Activated CD4-positive, alpha-beta T cell treated with anti-CD3 and anti-CD28 coated beads, Interleukin-2, amount 50 U/mL, for 48 hours (primary cell): ENCODE measurements at regions not wholly inside any gene's neighbourhood (a gene's known extent, or its start where the extent isn't known, plus 50 kb on each side); places are given as distances from the start of the nearest gene placed in this dataset.

ENCODE experiments used
- DNase-seq, 2 experiments: peaks; one replicate each; pipeline ENCODE4 v3.0.0-alpha.2; 2020

DNA sequence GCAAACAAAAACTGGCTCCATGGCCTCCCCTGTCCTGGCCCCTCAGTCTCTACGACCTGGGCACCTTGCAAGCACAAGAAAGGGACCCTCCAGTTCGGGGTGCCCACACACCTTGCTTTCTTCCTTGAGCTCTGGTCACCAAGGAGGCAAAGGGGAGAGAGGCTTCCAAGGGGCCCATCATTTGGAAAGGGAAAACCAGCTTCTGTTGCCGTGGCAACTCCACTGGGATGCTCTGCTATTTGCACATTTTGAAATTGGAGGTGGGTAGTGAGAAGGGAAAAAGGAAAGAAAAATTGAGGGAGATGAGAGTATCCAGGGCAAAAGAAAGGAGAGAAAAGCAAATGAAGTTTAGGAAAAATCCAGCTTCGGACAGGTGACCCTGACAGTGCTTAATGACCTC is 388.4 kb downstream of the SHANK2 start:
- DNase-seq = no peak

DNA sequence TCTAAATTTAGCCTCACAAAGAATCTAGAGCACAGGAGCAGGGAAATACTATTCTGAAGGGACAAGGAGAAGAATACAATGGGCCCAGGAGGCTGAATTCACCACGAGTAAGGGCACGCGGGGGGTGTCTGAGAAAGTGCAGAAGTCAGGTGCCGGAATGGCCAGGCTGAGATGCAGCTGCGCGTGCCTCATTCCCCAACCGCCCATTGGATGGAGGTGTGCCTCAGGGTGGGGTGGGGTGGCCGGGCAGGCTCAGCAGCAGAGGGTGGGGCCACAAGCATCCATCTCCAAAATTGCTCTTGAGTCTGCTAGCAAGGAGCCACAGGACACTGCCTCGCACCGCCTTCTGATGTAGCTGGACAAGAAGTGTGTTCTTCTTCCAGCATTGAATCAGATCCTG is 387.0 kb downstream of the SHANK2 start:
- no peak for DNase-seq

DNA sequence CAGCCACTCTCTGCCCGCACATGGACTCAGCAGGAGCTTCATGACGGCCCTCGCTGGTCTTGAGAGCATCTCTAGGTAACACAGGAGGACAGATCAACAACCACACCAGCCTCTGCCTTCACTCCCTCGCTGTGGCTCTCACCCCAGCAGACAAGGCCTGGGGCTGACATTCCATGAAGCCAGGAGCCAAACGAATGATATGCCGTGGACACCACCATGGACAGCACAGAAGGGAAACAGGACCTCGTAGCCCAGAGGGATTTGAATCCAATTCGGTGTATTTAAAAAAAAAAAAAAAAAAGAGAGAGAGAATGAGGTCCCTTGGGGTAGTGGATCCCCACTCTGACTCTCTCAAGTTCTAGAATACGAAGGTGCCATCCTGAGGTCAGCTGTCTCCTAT is 385.5 kb downstream of the SHANK2 start:
- no peak for DNase-seq

DNA sequence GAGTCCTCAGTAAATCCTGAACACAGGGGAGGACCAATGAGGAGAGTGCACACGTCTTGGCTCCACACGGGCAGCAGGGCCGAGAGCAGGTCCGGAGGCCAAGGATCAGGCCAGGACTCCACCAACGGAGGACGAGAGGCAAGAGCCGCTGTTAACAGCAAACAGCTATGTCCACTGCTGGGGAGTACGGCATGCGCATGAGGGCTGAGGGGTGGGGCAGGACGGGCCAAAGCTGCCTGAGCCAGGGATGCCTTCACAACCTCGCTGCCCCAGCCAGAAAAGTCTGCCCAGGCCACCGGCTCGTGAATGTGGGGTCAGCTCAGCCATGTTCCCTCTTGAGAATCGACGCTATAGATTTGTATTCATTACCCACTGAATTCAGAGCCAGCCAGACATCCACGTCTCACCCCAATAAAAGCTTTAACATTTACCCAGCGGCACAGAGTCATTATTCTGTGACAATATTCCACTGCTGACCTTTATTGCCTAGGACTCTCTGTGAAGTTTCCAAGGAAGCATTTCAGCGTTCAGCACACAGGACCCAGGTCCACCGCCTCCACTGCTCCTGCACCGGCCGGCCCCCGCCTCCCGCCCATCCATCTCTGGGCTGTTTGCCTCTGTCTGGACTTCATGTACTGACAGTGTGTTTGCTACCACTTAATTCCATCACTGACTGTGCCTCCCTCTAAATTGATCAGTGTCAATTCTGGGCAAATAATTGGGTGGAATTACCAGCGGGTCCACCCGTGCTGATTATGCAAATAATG is 384.9 kb downstream of the SHANK2 start:
- DNase-seq = no peak

DNA sequence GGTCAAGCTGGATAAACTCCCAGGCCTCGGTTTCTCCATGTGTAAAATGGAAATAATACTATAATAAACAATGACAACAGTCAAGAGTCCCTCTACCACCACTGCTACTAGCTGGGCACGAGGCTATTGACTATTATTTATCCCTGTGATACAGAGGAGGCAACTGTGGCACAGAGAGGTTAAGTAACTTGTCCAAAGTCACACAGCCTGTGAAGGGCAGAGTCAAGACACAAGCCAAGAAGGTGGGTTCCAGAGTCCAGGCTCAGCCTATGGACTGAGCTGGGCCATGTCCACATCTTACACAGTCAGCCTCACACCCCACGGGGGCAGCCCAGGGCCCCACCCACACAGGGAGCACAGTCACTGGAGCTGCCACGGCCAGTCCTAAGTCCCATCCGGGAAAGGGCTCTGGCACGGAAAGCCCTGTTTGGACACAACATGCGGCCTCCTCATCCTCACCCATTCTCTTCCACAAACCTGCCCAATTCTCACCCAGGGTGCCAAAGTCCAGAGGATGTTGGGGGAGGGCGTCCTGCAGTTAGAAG is 384.0 kb downstream of the SHANK2 start:
- no peak for DNase-seq

DNA sequence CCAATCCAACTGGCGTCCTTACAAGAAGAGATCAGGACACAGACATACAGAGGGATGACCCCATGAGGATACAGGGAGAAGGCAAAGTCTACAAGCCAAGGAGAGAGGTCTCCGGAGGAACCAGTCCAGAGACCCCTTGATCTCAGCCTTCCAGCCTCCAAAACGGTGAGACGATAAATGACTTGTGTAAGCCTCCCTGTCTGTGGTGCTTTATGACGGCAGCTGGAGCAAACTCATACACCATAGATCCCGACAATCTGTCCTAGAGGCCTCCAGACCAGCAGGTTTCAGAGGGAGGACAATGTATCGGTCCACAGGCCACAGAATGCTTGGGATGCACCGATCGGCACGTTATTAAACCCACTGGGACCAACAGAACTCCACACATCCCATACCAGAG is 383.3 kb downstream of the SHANK2 start:
- DNase-seq = no peak

DNA sequence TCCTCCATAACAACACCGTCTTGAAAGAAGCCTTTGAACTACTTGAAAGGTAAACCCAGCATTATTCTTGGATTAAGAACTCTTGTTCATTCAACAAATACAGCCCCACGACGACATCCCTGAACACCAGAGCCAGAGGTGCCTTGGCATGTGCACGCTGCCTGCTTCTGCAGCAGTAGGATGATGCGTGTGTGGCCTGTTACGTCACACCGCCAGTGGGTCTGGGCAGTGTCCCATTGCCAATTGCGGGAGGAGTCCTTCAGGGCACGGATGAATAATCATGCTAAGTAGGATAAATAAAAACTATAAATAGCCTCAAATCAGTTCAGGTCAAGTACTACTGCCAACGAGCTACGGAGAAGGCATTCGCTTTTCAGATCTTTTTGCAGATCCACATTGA is 380.5 kb downstream of the SHANK2 start:
- no peak for DNase-seq

DNA sequence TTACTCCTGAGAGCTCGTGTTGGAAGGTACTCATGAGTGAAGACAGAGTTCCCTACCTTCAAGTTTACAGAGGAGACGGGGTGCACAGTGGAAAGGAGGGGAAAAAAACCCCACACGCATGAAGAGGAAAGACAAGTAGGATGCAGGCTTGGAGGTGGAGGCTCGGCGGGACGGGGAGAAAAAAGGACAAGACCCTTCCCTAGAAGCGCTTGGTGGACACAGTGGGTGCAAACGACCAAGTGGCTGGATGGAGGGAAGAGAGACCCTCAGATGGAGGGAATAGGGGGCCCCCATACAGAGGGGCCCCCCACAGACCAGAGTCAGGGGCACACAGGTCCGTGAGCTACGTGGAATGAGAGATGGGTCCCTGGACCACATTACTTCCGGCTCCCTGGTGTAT is 380.1 kb downstream of the SHANK2 start:
- DNase-seq = no peak

DNA sequence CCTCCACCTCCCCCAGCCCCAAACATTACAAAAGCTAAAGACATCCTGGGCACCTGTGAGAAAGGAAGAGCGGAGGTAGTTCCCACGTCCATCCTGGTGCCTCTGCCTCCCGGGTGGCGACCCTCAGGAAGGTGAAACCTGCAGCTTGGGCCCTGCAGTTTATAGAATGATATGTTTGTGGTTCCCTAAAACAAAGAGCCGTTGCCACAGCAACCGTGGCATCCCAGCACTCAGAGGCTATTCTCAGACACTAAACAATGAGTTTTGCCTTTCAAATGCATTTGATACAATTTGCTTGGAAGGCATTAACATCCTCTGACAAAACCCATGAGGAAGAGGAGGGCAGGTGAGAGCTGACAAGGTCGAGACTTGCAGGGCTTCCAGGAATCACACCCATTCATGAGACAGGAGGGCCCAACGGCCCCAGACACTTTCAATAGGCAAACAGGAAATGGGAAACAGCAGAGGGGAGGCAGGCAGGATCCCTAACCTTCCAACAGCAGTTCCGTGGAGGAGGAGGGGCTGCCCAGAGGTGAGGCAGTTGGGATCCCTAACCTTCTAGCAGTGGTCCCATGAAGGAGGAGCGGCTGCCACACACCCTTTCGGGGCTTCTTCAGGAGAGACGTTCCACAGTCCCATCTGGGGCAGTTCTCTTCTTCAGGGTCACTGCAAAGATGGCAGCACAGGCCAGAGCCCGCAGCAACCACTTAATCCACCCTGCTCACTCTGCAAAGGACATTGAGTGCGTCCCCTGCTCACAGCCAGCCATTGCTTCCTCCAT is 379.2 kb downstream of the SHANK2 start:
- DNase-seq = no peak

DNA sequence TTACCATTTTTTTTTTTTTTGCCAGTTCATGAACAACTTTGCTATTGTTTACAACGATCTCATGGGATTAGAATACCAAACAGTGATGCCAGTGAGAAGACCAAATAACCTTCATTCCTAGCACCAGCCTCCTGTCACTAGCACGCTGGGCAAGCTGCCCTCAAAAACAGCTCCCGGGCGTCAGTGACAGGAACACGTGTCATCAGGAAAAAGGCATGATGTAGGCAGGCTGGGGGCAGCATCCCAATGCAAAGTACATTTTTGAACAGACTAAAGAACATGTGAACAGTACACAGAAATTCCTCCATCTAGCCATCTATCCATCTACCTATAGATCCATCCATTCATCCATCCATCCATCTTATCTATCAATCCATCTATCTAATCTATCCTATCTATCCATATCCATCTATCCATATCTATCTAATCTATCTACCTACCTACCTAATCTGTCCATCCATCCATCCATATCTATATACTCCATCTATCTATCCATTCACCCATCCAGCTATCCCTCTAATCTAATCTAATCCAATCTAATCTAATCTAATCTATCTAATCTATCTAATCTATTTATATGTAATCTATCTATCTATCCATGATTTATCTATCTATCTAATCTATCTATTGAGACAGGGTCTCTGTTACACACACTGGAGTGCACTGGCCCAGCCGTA is 378.5 kb downstream of the SHANK2 start:
- no peak for DNase-seq

DNA sequence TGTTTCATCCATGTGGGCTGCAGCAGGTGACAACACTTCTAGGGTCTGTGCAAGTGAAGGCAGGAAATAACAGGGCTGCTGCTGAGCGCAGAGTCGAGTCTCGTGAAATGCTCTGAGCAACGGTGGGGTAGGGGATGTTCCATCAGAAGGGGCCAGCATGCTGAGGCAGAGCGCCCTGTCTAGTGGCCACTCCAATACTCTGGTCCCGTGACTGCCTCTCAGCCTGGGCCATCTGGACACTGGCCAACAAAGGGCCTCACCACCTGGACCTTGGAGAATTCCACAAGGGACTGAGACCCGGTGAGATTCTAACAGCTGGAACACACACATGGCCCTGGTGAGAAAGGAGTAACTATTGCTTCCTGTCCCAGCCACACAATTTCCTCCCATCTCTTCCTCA is 375.7 kb downstream of the SHANK2 start:
- no peak for DNase-seq

DNA sequence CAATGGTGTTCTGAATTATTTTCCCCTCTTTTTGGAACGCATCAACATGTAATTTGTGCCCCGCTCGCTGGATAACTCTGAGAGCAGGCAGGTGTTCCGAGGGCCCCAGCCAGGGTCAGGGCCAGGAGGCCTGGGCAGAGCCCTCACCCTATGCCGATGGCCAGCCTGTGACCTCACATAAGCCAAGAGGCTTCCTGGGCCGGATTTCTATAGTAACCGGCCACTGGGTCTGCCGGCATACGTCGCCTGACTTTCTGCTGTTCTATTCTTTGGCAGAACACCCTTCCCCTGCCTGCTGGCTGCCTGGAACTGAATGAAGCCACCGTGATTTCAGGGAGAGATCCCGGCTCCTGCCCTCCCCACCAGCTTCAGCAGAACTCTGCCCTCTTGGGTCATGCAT is 375.2 kb downstream of the SHANK2 start:
- DNase-seq = no peak

DNA sequence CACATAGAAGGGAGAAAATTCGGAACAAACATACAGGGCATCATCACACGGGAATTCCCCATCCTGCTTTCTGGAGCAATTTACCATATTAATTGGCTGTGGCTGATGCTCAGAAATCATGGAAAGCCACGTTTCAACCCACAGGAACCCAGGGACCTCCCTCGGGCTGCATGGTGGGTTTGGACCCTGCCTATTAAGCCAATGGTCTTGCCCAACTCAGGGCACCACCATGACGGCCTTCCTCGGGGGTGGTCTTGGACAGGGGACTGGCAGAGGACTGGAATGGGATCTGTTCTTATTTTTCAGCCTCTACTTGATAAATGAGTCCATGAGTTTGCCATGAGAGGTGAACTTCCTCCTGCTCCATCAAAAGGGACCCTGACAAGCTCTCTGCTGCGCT is 374.0 kb downstream of the SHANK2 start:
- no peak for DNase-seq

DNA sequence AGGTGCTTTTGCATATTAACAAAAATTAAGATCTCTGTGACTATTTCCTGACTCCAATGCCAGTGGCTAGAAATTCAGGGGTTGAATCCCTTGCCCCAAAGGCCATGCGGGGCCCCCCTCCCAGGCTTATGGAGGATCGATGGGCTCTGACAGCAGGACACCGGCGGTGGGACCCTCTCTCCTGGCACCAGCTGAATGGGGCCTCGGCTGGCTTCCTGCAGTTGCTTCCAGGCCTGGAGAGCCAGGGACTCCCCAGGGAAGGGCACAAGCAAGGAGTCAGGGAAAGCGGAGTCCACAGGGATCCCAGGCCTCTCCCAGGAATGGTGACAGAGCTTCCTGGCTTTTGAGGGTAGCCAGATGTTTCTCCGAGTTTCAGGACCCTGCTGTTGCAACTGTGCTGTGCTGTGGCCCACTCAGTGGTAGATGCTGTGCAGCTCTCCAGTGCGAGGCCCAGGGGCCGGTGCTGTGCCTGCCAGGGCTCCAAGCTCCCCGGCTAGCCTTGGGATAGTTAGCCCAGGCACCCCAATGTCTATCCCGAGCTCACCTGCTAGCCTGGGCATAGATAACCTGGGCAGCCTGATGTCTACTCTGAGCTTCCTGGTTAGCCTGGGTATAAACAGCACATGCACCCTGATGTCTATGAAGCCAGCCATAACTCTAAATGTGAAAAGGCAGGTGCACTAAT is 372.6 kb downstream of the SHANK2 start:
- DNase-seq = no peak

DNA sequence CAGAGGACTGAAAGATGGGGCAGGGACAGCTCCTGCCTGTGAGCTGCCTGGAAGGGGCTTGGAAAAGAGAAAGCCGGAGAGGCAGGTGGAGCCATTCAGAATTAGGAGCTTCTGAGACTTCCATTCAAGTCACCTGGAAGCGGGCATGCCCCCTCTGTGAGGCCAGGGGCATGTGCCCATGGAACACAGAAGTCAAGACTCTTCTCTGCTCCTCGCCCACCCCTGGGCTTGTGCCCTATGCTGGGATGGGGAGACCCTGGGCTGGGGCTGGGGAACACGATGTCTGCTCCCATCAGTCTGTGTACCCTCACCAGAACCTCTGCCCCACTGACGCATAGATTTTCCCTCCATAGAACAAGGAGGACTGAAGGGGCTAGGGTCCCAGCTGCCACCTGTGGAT is 372.0 kb downstream of the SHANK2 start:
- DNase-seq = no peak

DNA sequence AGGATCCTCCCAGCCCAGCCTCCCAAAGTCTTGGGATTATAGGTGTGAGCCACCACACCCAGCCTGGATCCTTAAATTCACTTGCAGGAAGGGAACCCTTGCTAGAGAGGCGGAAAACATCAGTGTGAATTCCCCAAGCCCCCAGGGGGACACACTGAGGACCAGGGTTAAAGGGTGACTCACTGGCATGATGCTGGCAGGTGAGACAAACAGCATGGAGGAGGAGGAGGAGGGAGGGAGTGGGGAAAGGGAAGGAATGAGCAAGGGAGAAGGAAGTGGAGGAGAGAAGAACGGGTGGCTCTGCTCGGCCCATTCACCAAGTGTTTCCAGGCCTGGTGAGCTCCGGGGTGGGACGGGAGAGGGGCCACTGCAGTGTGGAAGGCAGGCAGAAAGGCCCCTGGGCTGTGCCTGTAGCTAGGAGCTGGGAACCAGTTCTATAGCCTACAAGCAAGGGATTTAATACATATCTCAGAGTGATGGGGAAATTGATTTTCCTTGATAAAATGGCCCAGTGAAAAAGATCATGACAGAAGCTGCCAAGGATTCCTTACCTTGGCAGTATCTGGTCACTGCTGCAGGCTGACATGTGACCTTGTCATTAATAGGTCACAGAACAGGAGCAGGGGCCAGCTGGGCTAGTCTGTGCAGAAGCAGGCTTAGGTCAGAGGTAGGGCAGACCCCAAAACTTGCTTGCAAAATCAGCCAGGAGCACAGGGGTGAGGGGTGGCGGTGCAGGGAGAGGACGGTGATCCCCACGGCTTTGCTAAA is 370.2 kb downstream of the SHANK2 start:
- DNase-seq = no peak

DNA sequence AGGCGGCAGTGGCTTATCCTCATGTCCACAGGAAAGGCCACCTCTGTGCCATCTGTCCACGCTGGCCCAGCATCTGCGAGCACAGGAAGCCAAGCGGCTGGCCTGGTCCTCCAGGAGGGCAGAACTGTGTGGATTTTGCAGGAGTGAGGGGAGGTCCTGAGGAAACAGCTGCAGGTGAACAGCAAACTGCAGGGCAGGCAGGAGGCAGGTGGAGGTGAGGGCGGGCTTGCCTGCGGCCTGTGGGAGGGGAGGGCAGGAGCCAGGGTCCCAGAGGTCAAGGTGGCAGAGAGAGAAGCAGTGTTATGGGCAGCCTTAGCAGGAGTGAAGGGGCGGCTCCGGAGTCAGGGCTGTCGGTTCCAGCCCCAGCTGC is 369.7 kb downstream of the SHANK2 start:
- DNase-seq = no peak

DNA sequence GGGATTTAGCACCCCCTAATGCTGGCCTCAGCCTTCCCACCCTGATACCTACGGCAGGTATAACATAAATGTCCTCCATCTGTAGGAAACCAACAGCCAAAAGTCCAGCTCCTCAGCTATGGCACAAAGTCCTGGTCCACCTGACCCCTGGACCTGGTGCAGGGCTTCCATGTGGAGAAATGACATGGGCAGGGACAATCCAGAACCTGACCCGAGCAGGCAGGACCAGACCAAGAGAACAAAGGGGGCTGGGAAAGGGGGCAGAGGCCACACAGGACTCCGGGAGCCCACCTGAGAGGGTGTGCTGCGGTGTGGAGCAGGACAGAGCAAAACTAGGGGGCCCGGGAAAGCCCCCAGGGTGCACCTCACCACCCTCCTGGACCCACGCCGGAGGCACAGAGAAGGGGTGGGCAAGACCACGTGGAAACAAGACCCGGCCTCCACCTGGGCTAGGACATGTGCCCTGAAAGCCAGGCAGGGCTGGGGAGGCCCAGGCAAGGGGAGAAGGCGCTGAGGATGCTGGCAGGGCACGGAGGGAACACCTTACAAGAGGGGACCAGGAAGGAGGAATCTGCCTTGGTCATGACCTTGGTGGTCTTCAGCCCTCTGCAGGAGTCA is 368.9 kb downstream of the SHANK2 start:
- DNase-seq = no peak

DNA sequence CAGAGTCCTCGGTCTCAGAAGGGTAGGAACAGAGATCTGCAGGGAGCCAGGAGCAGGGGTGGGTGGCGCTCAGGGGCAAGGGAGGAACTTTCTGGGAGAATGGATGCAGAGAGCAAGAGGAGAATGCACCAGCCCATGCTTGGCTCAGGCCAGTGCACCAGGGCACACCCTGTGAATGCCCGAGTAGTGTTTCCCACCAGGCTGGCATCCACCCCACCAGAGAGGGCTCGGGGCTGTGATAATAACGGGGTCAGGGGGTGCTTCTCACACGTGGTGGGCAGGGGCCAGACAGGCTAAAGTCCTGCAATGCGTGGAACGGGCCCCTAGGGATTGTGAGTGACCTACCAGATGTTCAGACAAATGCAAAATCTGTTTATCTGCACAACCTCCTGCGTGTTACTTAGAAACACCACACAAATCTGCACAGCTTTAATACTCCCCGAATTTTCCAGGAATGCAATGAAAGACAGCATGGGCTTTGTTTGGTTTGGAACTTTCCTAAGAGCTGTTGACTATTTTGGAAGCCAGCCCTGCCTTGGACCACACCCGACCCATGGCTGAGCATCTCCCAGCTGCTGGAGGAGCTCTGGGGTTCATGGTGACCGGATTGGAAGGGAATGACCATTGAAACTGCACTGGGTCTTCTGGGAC is 368.3 kb downstream of the SHANK2 start:
- DNase-seq = no peak

DNA sequence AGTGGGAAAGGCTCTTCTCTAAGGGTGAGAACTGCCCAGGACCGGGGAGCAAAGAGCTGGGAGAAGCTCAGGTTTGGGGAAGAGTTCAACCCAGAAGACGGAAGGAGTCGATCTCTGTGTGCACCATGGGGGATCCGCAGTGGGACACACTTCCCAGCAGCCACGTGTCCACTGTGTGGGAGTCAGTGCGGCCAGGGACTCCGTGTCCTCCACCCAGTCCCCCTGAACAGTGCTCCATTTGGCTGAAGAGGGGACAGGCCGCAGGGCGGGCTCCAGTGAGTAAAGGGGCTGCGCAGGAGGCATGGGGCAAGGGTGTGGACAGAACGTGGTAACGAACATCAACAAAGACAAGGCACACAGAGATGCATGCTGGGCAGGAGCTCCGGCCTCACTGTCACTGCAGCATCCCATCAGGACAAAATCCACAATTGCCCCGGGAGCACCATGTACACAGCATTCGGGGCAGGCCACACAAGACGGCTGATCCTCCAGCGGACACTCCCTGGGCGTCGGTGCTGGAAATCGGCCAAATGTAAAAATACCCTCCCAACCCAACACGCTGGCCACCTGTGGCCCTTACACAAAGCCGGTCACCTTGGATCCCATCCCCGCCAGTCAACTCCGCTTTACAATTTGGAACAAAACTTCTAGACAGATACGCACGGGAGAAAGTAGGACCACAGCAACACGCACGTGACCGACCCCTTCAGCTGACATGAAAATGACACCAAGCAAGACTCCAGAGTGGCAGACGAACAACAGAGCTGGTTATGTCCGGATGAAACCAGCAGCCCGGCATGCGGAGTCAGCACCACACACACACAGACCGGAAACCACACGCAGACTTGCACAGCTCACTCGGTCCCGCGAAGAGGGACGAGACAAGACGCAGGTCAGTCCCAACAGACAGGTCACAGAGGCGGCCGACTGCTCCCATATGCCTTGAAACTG is 366.8 kb downstream of the SHANK2 start:
- DNase-seq = no peak
